Spinal cord (tissue), 9 donors: ENCODE measurements at regions not wholly inside any gene's neighbourhood (a gene's known extent, or its start where the extent isn't known, plus 50 kb on each side); places are given as distances from the start of the nearest gene placed in this dataset.
A peak's percentile ranks its signal among the peaks of the same experiment; 100 is the strongest.

ENCODE experiments used
- DNase-seq, 6 donors: peaks; one replicate each; pipeline versions ENCODE4 v3.0.0 to v3.0.0-alpha.2; 2013 to 2015; ENCODE audit warnings: low spot score in 6 of 6, low read depth in 4 of 6
- H3K27ac ChIP-seq: one replicate; pipeline ENCODE4 v1.5.1; 2013; ENCODE audit warnings: low read depth, low read length, control low read depth
- H3K27me3 ChIP-seq: one replicate; pipeline ENCODE4 v1.6.1; 2013; ENCODE audit warnings: low read length; ENCODE audit not compliant: control insufficient read depth, insufficient read depth
- H3K36me3 ChIP-seq: one replicate; pipeline ENCODE4 v1.6.1; 2013; ENCODE audit warnings: low read length; ENCODE audit not compliant: control insufficient read depth, insufficient read depth
- H3K4me1 ChIP-seq: one replicate; pipeline ENCODE4 v1.6.1; 2013; ENCODE audit warnings: low read length; ENCODE audit not compliant: control insufficient read depth, insufficient read depth
- H3K4me3 ChIP-seq: one replicate; pipeline ENCODE4 v1.5.1; 2013; ENCODE audit warnings: low read depth, low read length, control low read depth
- H3K9me3 ChIP-seq: one replicate; pipeline ENCODE4 v1.6.1; 2013; ENCODE audit warnings: low read length; ENCODE audit not compliant: control insufficient read depth, insufficient read depth
- WGBS: methylation state at CpG from one replicate; pipeline ENCODE4 v1.1.5; 2013; ENCODE audit warnings: missing lambda C conversion rate; ENCODE audit not compliant: insufficient coverage; 5-methylcytosine and 5-hydroxymethylcytosine counted together
- donor health status: healthy.

GRCh38 chr3:26247712-26248111 is 374.9 kb upstream of the LRRC3B start:
- no peak overlapping the region for H3K27ac ChIP-seq
- no peaks in the 10 kb centered on the region for H3K36me3 ChIP-seq
- H3K27me3 ChIP-seq = no peaks in the 10 kb centered on the region
- WGBS = 80% methylated on average over 1 of the region's 3 CpGs
- no peak overlapping the region for H3K4me3 ChIP-seq
- H3K4me1 ChIP-seq = no peaks in the 10 kb centered on the region
- H3K9me3 ChIP-seq = no peaks in the 10 kb centered on the region
- DNase-seq = peak in 1 of 6 donors; percentile 18

GRCh38 chr3:26252001-26252400 is 370.6 kb upstream of the LRRC3B start:
- no peak for DNase-seq
- no peaks in the 10 kb centered on the region for H3K4me1 ChIP-seq
- H3K36me3 ChIP-seq = no peaks in the 10 kb centered on the region
- no peak overlapping the region for H3K4me3 ChIP-seq
- H3K27ac ChIP-seq = no peak overlapping the region
- 92% methylated on average over 2 of the region's 4 CpGs for WGBS
- no peaks in the 10 kb centered on the region for H3K9me3 ChIP-seq
- no peaks in the 10 kb centered on the region for H3K27me3 ChIP-seq

- Histone ChIP-seq H3K4me3 (no peak overlapping the region), H3K9me3 (no peaks in the 10 kb centered on the region), H3K27me3 (no peaks in the 10 kb centered on the region), H3K36me3 (no peaks in the 10 kb centered on the region), H3K4me1 (no peaks in the 10 kb centered on the region), H3K27ac (no peak overlapping the region)
- 29% methylated on average over 3 of the region's 3 CpGs for WGBS
- DNase-seq = peak in 4 of 6 donors; percentile 33 to 74 (median 40)
These were observed 366.3 kb upstream of the LRRC3B start for GRCh38 chr3:26256224-26256623.

- Histone ChIP-seq H3K4me3 (no peak overlapping the region), H3K4me1 (no peaks in the 10 kb centered on the region), H3K36me3 (no peaks in the 10 kb centered on the region), H3K9me3 (no peaks in the 10 kb centered on the region), H3K27me3 (no peaks in the 10 kb centered on the region), H3K27ac (no peak overlapping the region)
- no peak for DNase-seq
- WGBS = 89% methylated on average over 1 of the region's 3 CpGs
These were observed 363.4 kb upstream of the LRRC3B start for GRCh38 chr3:26259176-26259575.

GRCh38 chr3:26260139-26260538 is 362.4 kb upstream of the LRRC3B start:
- Histone ChIP-seq H3K36me3 (no peaks in the 10 kb centered on the region), H3K27ac (no peak overlapping the region), H3K4me1 (no peaks in the 10 kb centered on the region), H3K9me3 (no peaks in the 10 kb centered on the region), H3K27me3 (no peaks in the 10 kb centered on the region), H3K4me3 (no peak overlapping the region)
- DNase-seq = peak in 1 of 6 donors; percentile 9
- WGBS = 100% methylated on average over 1 of the region's 1 CpG

- H3K9me3 ChIP-seq = no peaks in the 10 kb centered on the region
- no peaks in the 10 kb centered on the region for H3K27me3 ChIP-seq
- WGBS = no CpG with 5 or more reads among the region's 4 CpGs
- no peaks in the 10 kb centered on the region for H3K36me3 ChIP-seq
- no peak overlapping the region for H3K4me3 ChIP-seq
- no peaks in the 10 kb centered on the region for H3K4me1 ChIP-seq
- H3K27ac ChIP-seq = no peak overlapping the region
- DNase-seq = no peak
These were observed 357.9 kb upstream of the LRRC3B start for GRCh38 chr3:26264708-26265107.

GRCh38 chr3:26271848-26272247 is 350.7 kb upstream of the LRRC3B start:
- no peaks in the 10 kb centered on the region for H3K4me1 ChIP-seq
- no peak for DNase-seq
- H3K27me3 ChIP-seq = no peaks in the 10 kb centered on the region
- H3K4me3 ChIP-seq = no peak overlapping the region
- H3K36me3 ChIP-seq = no peaks in the 10 kb centered on the region
- no peak overlapping the region for H3K27ac ChIP-seq
- H3K9me3 ChIP-seq = no peaks in the 10 kb centered on the region

GRCh38 chr3:26273196-26273595 is 349.4 kb upstream of the LRRC3B start:
- no peak overlapping the region for H3K4me3 ChIP-seq
- H3K4me1 ChIP-seq = no peaks in the 10 kb centered on the region
- no peaks in the 10 kb centered on the region for H3K9me3 ChIP-seq
- no peaks in the 10 kb centered on the region for H3K36me3 ChIP-seq
- peak in 1 of 6 donors; percentile 13 for DNase-seq
- H3K27me3 ChIP-seq = no peaks in the 10 kb centered on the region
- no peak overlapping the region for H3K27ac ChIP-seq

- H3K36me3 ChIP-seq = no peaks in the 10 kb centered on the region
- 80% methylated on average over 1 of the region's 1 CpG for WGBS
- no peak overlapping the region for H3K4me3 ChIP-seq
- no peaks in the 10 kb centered on the region for H3K27me3 ChIP-seq
- H3K27ac ChIP-seq = no peak overlapping the region
- H3K4me1 ChIP-seq = no peaks in the 10 kb centered on the region
- peaks cover 6% of the 10 kb centered on the region for H3K9me3 ChIP-seq
- no peak for DNase-seq
These were observed 343.5 kb upstream of the LRRC3B start for GRCh38 chr3:26279091-26279490.

- Histone ChIP-seq H3K4me1 (no peaks in the 10 kb centered on the region), H3K4me3 (no peak overlapping the region), H3K27me3 (no peaks in the 10 kb centered on the region), H3K36me3 (no peaks in the 10 kb centered on the region), H3K27ac (no peak overlapping the region), H3K9me3 (peaks cover 10% of the 10 kb centered on the region)
- 100% methylated on average over 1 of the region's 2 CpGs for WGBS
- DNase-seq = no peak
These were observed 342.1 kb upstream of the LRRC3B start for GRCh38 chr3:26280517-26280916.
